Inflammatory macrophage (primary cell): ENCODE measurements at regions not wholly inside any gene's neighbourhood (a gene's known extent, or its start where the extent isn't known, plus 50 kb on each side); places are given as distances from the start of the nearest gene placed in this dataset.

ENCODE experiments used
- DNase-seq, 2 donors: peaks; one replicate each; pipeline ENCODE4 v3.0.0-alpha.2; 2020 to 2022

GRCh38 chr1:95370691-95371562 lies 136.9 kb downstream of the RWDD3 start:
- no peak for DNase-seq

GRCh38 chr1:95371666-95372282 lies 137.8 kb downstream of the RWDD3 start:
- DNase-seq = no peak

GRCh38 chr1:95375174-95375573 lies 141.2 kb downstream of the RWDD3 start:
- DNase-seq = no peak

- no peak for DNase-seq
Measured at GRCh38 chr1:95380909-95381308, 146.9 kb downstream of the RWDD3 start.

DNA sequence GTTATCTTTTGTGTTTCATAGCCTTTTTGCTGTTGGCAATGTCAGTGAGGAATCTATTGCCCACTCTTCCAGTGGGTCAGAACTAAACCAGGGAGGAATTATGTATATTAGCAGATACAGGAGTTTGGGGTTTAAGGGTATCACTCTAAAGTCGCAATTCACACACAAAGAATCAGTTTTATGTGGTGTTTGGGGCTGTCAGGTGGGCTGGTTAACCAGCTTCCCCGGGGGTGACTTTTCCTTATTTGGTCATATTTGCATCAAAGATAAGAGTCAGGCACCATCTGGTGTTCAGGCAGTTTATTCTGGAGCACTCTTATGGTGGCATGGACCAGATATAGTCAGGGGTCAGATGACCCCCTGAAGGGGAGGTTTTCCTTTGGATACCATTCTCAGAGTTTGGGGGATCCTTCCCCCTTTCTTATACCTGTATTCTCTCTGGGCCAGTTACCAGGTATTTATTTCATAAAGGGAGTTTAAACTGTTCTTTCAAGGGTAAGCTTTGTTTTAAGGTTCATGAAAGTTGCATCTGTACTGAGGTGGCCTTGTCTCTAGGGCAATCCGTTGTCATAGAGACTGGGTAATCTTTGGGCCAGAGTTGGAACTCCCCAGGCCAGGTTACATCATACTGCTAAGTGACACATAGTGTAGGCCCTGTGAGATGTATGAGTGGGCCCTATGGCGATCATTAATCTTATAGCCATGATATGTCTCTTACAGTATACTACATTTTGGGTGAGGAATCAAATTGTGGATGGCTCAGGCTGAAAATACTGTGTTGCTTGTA lies 148.2 kb downstream of the RWDD3 start:
- no peak for DNase-seq

DNA sequence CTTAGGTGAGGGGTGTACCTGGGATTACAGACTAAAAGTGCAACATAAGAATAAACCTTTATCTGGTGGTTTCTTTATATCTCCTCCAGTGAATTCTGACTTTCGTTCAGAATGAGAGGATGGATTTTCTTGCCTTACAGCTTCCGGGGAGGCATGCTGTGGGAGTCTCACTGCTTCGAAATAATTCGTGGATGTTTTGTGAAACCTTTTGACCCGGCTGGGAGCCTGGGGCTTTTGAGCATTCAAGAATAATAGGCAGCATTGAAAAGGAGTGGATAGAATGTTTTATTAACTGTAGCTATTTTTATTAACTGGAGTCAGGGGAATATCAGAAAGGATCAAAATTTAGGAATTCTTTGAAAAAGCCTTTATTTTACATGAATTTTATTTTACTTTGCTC lies 149.1 kb downstream of the RWDD3 start:
- DNase-seq = no peak

DNA sequence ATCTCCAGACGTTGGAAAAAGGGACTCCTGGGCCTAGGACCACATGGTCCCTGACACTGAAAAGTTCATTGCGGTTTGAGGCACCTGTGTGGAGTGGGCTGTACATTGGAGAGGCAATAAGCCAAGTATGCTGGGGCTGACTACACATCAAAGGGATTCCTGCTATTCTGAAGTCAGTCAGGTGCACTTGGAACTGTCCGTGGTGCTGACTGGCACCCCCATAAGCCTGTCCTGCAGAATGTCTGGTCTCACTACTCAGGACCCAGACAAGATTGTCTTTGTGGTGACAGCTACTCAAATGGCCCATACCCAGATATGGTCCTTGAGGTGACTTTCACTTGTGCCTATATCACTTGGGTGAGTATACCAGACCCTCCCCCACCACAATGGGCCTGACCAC lies 150.6 kb downstream of the RWDD3 start:
- DNase-seq = no peak

DNA sequence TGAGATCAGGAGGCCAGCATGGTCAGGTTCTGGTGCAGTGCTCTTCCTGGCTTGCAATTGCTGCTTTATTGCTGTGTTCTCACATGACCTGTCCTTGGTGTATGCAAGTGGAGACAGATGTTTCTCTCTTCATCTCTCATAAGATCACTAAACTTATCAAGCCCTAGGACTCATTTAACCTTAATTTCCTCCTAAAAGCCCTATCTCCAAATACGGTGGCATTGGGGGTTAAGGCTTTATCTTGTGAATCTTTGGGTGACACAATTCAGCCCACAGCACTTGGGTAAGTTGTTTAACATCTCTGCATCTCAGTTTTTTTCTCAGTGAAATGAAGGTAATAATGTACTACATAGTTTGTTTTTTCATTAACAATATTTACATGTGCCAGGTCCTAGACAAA lies 152.4 kb downstream of the RWDD3 start:
- no peak for DNase-seq

DNA sequence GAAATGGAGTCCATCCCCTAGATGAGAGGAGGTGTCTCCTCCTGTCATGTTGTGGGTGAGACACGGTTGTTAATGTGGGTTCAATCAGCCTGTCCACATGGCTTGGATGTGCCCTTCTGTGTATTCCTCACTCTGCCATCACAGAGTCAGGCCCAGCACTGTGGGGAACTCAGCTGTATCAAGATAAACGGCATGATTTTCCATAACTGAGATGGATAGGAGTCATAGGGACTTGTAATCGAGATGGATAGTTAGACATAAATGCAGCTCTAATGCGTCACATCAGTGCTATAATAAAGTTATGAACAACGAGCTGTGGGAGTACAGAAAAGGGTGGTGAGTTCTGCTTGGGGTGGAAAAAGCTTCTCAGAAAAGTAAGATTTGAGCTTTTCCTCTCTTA lies 152.9 kb downstream of the RWDD3 start:
- no peak for DNase-seq

GRCh38 chr1:95388031-95388430 lies 154.0 kb downstream of the RWDD3 start:
- no peak for DNase-seq

DNA sequence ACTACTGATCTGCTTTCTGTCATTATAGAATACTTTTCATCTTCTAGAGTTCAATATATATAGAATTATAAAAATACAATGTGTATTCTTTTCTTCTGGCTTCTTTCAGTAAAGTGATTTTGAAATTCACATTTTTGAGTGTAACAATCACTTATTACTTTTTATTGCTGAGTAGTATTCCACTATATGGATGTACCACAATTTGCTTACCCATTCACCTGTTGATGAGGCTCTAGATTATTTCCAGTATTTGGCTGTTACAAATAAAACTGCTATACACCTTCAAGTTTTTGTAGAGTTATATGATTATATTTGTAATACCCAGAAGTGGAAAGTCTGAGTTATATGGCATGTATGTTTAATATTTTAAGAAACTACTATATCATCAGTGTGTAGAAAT lies 159.4 kb downstream of the RWDD3 start:
- no peak for DNase-seq

DNA sequence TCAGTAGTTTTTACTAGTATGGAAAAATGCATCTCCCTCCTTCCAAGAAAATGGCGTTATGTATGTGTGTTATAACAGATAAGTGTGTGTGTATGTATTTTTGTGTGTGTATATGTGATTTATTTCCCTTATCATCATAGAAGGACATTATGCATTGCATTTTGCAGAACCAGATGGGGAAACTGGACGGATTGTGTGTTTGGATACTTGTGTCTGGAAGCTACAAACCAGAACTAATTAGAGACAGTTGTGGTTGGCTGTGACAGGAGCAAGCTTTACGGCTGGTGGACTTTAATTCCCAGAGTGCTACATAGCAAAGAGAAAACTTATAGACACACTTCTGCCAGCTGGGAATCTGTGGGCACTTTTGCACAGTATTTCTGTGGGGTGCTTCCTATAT lies 162.5 kb downstream of the RWDD3 start:
- no peak for DNase-seq

- no peak for DNase-seq
Measured at GRCh38 chr1:95402780-95403179, 168.8 kb downstream of the RWDD3 start.

DNA sequence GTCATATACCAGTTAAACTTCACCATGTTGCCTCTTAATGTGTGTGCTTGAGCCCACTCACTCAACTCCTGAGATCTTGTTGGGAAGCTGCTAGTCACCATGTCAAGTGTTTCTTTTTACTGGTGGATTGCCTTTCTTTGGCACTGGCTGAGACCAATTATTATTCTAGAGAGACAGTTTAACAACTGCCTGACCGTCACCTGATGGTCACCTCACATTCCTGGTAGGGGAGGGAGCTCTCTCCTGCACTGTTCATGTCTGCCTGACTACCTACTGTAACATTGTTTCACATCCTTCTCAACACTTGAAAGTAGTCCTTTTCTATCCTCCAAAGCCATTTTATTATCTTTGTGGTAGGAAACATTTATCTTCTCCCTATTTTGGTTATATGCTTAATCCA lies 172.3 kb downstream of the RWDD3 start:
- no peak for DNase-seq

- no peak for DNase-seq
Measured at GRCh38 chr1:95407131-95407885, 173.3 kb downstream of the RWDD3 start.

- DNase-seq = no peak
Measured at GRCh38 chr1:95407886-95408291, 173.9 kb downstream of the RWDD3 start.

GRCh38 chr1:95408507-95409136 lies 174.6 kb downstream of the RWDD3 start:
- no peak for DNase-seq

DNA sequence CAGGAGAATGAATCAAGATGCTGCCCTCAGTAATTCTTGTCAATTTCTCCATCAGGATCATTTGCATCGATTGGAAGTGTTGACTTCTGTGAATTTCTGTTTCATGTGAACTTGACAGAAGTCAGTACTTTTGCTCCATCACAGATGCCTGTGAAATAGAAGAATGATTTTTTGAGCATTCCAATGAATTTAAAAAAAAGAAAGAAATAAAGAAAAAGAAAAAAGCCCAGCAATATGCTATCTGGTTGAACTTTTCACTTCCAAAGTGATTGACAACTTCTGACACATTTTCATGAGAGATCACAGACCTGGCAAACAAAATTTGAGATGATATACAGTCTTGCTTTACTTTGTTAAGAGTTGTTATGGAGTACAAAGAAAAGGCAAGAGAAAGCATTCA lies 175.3 kb downstream of the RWDD3 start:
- DNase-seq = no peak

DNA sequence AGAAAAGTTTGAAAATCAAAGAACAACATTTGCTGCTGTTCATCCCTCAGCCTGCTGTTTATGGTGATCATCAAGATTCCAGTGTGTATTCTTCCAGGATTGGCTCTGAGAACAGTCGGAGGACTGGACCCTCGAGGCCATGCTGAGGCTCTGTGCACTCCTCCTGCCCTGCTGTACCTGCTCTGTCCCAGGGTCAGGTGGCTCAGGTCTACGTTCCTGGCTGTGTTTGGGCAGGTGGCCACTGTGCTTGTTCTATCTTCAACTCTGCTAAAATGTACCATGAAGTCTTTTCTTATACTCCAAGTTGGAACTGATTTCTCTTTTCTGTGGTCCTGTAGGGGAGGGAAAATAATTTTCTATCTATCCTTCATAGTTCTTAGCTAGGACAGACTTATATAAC lies 175.9 kb downstream of the RWDD3 start:
- no peak for DNase-seq

DNA sequence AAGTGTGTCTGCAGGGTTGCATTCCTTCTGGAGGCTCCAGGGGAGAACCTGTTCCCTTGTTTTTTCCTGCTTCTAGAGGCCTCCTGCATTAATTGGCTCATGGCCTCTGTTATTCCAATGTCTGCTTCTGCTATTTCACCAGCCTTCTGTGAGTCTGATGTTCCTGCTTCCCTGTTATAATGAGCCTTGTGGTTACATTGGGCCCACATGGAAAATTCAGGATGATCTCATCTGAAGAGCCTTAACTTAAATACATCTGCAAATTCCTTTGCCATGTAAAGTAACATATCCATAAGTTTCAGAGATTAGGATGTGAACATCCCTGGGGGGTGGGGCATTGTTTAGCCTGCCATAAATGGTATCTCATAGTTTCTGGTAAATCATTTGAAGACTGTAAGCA lies 181.1 kb downstream of the RWDD3 start:
- DNase-seq = no peak

GRCh38 chr1:95426772-95427171 lies 192.8 kb downstream of the RWDD3 start:
- no peak for DNase-seq

DNA sequence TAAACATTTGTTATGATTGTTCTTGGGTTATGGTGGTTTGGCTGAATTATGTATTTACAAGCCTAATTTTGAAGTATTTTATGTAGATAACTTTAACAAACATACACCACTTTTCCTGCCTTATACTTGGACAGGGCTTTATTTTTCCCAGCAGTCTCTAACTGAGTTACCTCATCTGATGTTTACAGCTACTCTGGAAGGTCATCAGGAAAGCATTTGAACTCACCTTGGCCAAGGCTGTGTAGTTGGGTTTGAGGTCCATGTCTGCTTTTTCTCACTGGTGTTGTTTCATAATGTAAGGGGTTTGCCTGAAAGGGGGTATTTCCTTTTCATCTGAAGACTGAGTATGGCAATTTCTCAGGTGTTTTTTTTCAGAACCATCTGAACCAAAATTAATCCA lies 193.5 kb downstream of the RWDD3 start:
- no peak for DNase-seq
